Smooth muscle cell (in vitro differentiated cells): ENCODE measurements at regions not wholly inside any gene's neighbourhood (a gene's known extent, or its start where the extent isn't known, plus 50 kb on each side); places are given as distances from the start of the nearest gene placed in this dataset.
A peak's percentile ranks its signal among the peaks of the same experiment; 100 is the strongest.
"Not testable (repeated sequence)": the region's sequence is repeated elsewhere in the genome, so short reads cannot be mapped to it uniquely, and the experiment has no call there.

Source experiments
- DNase-seq: peaks from one replicate; lab custom pipeline; 2025; ENCODE audit not compliant: unreplicated experiment; lab: John Stamatoyannopoulos, UW
- H2AFZ ChIP-seq: fragments of 200-600 bp; sonication (generic); 2 replicates; pipeline ENCODE4 v1.6.0; 2016; ENCODE audit warnings: antibody characterized with exemption, low read depth, mild to moderate bottlenecking
- H3F3A ChIP-seq: fragments of 200-600 bp; sonication (generic); 2 replicates; pipeline ENCODE4 v1.6.0; 2017; ENCODE audit warnings: antibody characterized with exemption, low read depth
- H3K27ac ChIP-seq: fragments of 200-600 bp; sonication (generic); 2 replicates; pipeline ENCODE4 v1.5.1; 2016; ENCODE audit warnings: low read depth, mild to moderate bottlenecking
- H3K27me3 ChIP-seq: fragments of 200-600 bp; sonication (generic); 2 replicates; pipeline ENCODE4 v1.6.1; 2016; ENCODE audit warnings: low read depth, mild to moderate bottlenecking
- H3K36me3 ChIP-seq: fragments of 200-600 bp; sonication (generic); 2 replicates; pipeline ENCODE4 v1.5.1; 2016; ENCODE audit warnings: low read depth
- H3K4me1 ChIP-seq: fragments of 200-600 bp; sonication (generic); 2 replicates; pipeline ENCODE4 v1.5.1; 2016; ENCODE audit warnings: low read depth
- H3K4me2 ChIP-seq: fragments of 200-600 bp; sonication (generic); 2 replicates; pipeline ENCODE4 v1.6.0; 2016; ENCODE audit warnings: mild to moderate bottlenecking
- H3K4me3 ChIP-seq: fragments of 200-600 bp; sonication (generic); 2 replicates; pipeline ENCODE4 v1.5.1; 2016; ENCODE audit warnings: mild to moderate bottlenecking
- H3K79me2 ChIP-seq: fragments of 200-600 bp; sonication (generic); 2 replicates; pipeline ENCODE4 v1.6.0; 2016; ENCODE audit warnings: low read depth, mild to moderate bottlenecking
- H3K9ac ChIP-seq: fragments of 200-600 bp; sonication (generic); 2 replicates; pipeline ENCODE4 v1.6.0; 2016; ENCODE audit warnings: low read depth
- H3K9me3 ChIP-seq: fragments of 200-600 bp; sonication (generic); replicated peaks from 2 replicates; pipeline ENCODE4 v1.5.1; 2016; ENCODE audit warnings: low read depth
- H4K20me1 ChIP-seq: fragments of 200-600 bp; sonication (generic); 2 replicates; pipeline ENCODE4 v1.6.0; 2016; ENCODE audit warnings: low read depth
- WGBS: methylation state at CpG from one replicate; pipeline ENCODE4 v1.1.7; 2016; ENCODE audit warnings: low lambda C conversion rate; 5-methylcytosine and 5-hydroxymethylcytosine counted together
- TF ChIP-seq, protein P1 (sequence below): fragments of 200-600 bp; sonication (generic); IDR thresholded peaks from 2 replicates; pipeline ENCODE4 v1.5.1; 2017; ENCODE audit warnings: borderline replicate concordance, mild to moderate bottlenecking, antibody characterized with exemption; ENCODE audit not compliant: insufficient read depth, poor library complexity, severe bottlenecking

DNA sequence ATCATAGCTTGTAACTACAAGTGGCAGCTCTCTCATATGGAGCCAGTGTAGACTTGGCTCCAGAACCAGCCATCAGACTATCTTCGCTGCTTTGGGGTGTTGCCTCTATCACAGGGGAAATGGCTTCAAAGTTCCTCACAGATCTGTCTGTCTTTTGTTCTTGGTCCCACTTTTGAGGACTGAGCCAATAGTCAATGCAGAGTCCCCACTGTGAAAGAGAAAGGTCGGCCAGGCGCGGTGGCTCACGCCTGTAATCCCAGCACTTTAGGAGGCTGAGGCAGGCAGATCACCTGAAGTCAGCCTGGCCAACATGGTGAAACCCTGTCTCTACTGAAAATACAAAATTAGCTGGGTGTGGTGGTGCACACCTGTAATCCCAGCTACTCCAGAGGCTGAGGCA is 86.9 kb upstream of the FZD7 start:
- H3K9ac ChIP-seq, H3F3A ChIP-seq, H3K27me3 ChIP-seq, H3K4me2 ChIP-seq, H3K79me2 ChIP-seq, H3K4me3 ChIP-seq, H2AFZ ChIP-seq, H3K27ac ChIP-seq, H3K36me3 ChIP-seq, DNase-seq, H3K9me3 ChIP-seq, H4K20me1 ChIP-seq: not testable (repeated sequence)
- peaks cover 14% of the 10 kb centered on the region for H3K4me1 ChIP-seq
- WGBS, result 91% methylated on average over 5 of the region's 5 CpGs

DNA sequence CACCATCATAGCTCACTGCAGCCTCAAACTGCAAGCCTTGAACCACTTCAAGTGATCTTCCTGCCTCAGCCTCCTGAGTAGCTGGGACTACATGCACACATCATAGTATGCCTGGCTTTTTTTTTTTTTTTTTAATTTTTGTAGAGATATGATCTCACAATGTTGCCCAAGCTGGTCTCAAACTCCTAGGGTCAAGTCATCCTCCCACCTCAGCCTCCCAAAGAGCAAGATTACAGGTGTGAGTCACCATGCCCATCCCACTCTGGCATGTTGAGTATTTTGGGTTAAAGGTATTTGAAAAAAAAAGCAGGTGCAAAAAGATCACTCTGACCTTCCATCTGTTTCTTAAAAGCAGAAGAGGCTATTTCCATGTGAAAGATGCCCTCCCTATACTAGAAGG is 86.4 kb upstream of the FZD7 start:
- no peak overlapping the region for H3K9ac ChIP-seq
- no peak overlapping the region for H2AFZ ChIP-seq
- H3K36me3 ChIP-seq, result no peaks in the 10 kb centered on the region
- H3K4me2 ChIP-seq, result no peak overlapping the region
- TF ChIP-seq, protein P1, sequence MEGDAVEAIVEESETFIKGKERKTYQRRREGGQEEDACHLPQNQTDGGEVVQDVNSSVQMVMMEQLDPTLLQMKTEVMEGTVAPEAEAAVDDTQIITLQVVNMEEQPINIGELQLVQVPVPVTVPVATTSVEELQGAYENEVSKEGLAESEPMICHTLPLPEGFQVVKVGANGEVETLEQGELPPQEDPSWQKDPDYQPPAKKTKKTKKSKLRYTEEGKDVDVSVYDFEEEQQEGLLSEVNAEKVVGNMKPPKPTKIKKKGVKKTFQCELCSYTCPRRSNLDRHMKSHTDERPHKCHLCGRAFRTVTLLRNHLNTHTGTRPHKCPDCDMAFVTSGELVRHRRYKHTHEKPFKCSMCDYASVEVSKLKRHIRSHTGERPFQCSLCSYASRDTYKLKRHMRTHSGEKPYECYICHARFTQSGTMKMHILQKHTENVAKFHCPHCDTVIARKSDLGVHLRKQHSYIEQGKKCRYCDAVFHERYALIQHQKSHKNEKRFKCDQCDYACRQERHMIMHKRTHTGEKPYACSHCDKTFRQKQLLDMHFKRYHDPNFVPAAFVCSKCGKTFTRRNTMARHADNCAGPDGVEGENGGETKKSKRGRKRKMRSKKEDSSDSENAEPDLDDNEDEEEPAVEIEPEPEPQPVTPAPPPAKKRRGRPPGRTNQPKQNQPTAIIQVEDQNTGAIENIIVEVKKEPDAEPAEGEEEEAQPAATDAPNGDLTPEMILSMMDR, result no peak
- peaks cover 19% of the 10 kb centered on the region for H3K4me1 ChIP-seq
- DNase-seq, result no peak
- H3F3A ChIP-seq, result no peaks in the 10 kb centered on the region
- H3K27ac ChIP-seq, result no peak overlapping the region
- no peak overlapping the region for H3K4me3 ChIP-seq
- H3K79me2 ChIP-seq, result no peaks in the 10 kb centered on the region
- no peaks in the 10 kb centered on the region for H3K9me3 ChIP-seq
- H3K27me3 ChIP-seq, result no peaks in the 10 kb centered on the region
- no peaks in the 10 kb centered on the region for H4K20me1 ChIP-seq

DNA sequence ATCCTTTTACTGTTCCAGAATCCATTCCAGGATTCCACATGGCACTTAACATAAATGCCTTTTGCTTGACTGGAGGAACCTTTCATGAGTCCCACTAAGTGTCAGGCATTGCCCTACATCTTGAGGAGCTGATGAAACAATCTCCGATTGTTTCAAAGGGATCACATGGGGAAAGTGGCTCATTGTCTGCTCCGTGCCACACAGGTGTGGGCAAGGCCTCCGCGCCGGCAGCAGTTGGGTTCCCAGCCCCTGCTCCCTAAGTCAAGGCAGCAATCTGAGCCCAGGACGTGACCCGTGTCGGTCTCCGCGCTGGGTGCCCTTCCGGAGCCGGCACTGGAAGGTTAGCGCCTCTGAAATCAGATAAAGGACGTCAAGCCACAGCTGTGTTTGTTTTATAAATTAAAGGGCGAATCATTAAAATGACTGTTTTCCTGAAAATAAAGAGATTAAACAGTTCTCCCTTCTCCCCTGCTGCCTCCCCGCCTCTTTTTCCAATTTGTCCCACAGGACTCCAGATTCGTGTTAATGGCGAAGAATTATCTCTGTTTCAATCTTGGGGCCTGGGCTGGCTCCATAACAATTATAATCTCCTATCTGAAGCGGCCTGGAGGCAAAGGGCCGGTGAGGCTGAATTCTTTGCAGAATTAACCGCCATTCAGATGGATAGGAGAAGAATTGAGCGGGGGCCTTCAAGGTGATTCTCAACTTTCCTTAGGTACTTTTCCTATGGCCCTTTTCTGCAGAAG is 84.3 kb upstream of the FZD7 start:
- peak overlapping the region; percentile 54 for H2AFZ ChIP-seq
- H3K27ac ChIP-seq, result no peak overlapping the region
- 15% methylated on average over 22 of the region's 22 CpGs for WGBS
- H3K4me3 ChIP-seq, result no peak overlapping the region
- H3K4me1 ChIP-seq, result peaks cover 21% of the 10 kb centered on the region
- no peaks in the 10 kb centered on the region for H3K79me2 ChIP-seq
- no peak for DNase-seq
- H3F3A ChIP-seq, result no peaks in the 10 kb centered on the region
- TF ChIP-seq, protein P1, result no peak
- H3K27me3 ChIP-seq, result no peaks in the 10 kb centered on the region
- no peaks in the 10 kb centered on the region for H4K20me1 ChIP-seq
- no peaks in the 10 kb centered on the region for H3K9me3 ChIP-seq
- H3K9ac ChIP-seq, result no peak overlapping the region
- no peaks in the 10 kb centered on the region for H3K36me3 ChIP-seq
- peak overlapping the region; percentile 50 for H3K4me2 ChIP-seq

DNA sequence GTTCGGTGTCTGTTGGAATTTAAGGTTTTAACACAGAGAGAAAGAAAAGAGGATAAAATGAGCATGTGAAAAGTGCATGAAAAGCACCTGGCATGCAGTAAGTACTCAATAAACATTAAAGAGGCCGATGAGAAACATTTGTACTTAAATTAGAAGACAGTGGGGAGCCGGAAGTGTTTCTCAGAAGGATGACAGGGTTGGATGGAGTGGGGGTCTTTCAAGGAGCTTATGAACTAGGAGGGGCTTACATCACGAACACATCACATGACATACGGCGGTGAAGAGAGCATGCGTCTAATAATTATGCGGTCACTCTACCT is 83.8 kb upstream of the FZD7 start:
- Histone ChIP-seq H3K4me2 (no peak overlapping the region), H3K4me1 (peaks cover 21% of the 10 kb centered on the region), H4K20me1 (no peaks in the 10 kb centered on the region), H3K27me3 (no peaks in the 10 kb centered on the region), H3K36me3 (no peaks in the 10 kb centered on the region), H2AFZ (no peak overlapping the region), H3K79me2 (no peaks in the 10 kb centered on the region), H3F3A (no peaks in the 10 kb centered on the region), H3K4me3 (no peak overlapping the region), H3K9ac (no peak overlapping the region), H3K27ac (no peak overlapping the region), H3K9me3 (no peaks in the 10 kb centered on the region)
- no peak for DNase-seq
- WGBS, result 65% methylated on average over 8 of the region's 8 CpGs
- TF ChIP-seq, protein P1, result no peak
